ENCODE measurements at regions not wholly inside any gene's neighbourhood (a gene's known extent, or its start where the extent isn't known, plus 50 kb on each side); places are given as distances from the start of the nearest gene placed in this dataset.

- H3F3A ChIP-seq (ENCODE audit: insufficient read depth, low read depth) = no peaks in the 10 kb centered on the region
- BruUV-seq (replicated peaks) = no TSS peak
- H3K9me2 ChIP-seq (ENCODE audit: insufficient read depth) = no peaks in the 10 kb centered on the region
- CTCF ChIA-PET = no interaction called here
- POLR2A ChIA-PET (ENCODE audit: unreplicated experiment) = no interaction called here
- H3K27ac ChIP-seq = no peak overlapping the region
- no peaks in the 10 kb centered on the region for H3K27me3 ChIP-seq (ENCODE audit: insufficient read depth, low read depth)
- no peak for DNase-seq
- no peaks in the 10 kb centered on the region for H3K36me3 ChIP-seq (ENCODE audit: low read depth)
- H3K4me1 ChIP-seq (replicated peaks; ENCODE audit: insufficient read depth) = no peaks in the 10 kb centered on the region
- H3K4me3 ChIP-seq = no peak overlapping the region
- H3K79me2 ChIP-seq (ENCODE audit: low read depth) = no peaks in the 10 kb centered on the region
- H3K4me2 ChIP-seq = no peak overlapping the region
- TF ChIP-seq CTCF (conservative IDR thresholded peaks at IDR 0.05) = no peak
- no peak for TF ChIP-seq EZH2 (IDR thresholded peaks at IDR 0.05; ENCODE audit: low read depth)
- H4K20me1 ChIP-seq (ENCODE audit: insufficient read depth) = no peaks in the 10 kb centered on the region
- intact Hi-C loops (cut with micrococcal nuclease; ENCODE audit: unreplicated experiment) = no loop called here
- H2AFZ ChIP-seq = no peak overlapping the region
- H3K9me3 ChIP-seq (ENCODE audit: insufficient read depth, low read depth) = no peaks in the 10 kb centered on the region
These were observed 468.5 kb downstream of the PDGFC start for GRCh38 chr4:156503119-156503518.

- no peaks in the 10 kb centered on the region for H3K9me2 ChIP-seq (ENCODE audit: insufficient read depth)
- no peak overlapping the region for H3K27ac ChIP-seq
- no peaks in the 10 kb centered on the region for H3K27me3 ChIP-seq (ENCODE audit: insufficient read depth, low read depth)
- CTCF ChIA-PET = no interaction called here
- H3K9me3 ChIP-seq (ENCODE audit: insufficient read depth, low read depth) = no peaks in the 10 kb centered on the region
- H3K36me3 ChIP-seq (ENCODE audit: low read depth) = no peaks in the 10 kb centered on the region
- intact Hi-C loops (cut with micrococcal nuclease; ENCODE audit: unreplicated experiment) = no loop called here
- BruUV-seq (replicated peaks) = no TSS peak
- no peak for DNase-seq
- H3K4me3 ChIP-seq = no peak overlapping the region
- H2AFZ ChIP-seq = no peak overlapping the region
- no peaks in the 10 kb centered on the region for H3K79me2 ChIP-seq (ENCODE audit: low read depth)
- H3K4me1 ChIP-seq (replicated peaks; ENCODE audit: insufficient read depth) = no peaks in the 10 kb centered on the region
- no peak overlapping the region for H3K4me2 ChIP-seq
- POLR2A ChIA-PET (ENCODE audit: unreplicated experiment) = no interaction called here
- no peaks in the 10 kb centered on the region for H4K20me1 ChIP-seq (ENCODE audit: insufficient read depth)
- H3F3A ChIP-seq (ENCODE audit: insufficient read depth, low read depth) = no peaks in the 10 kb centered on the region
- TF ChIP-seq CTCF (conservative IDR thresholded peaks at IDR 0.05) (no peak), EZH2 (IDR thresholded peaks at IDR 0.05; ENCODE audit: low read depth) (no peak)
These were observed 469.6 kb downstream of the PDGFC start for GRCh38 chr4:156501962-156502361.

GRCh38 chr4:156499684-156500083, 471.9 kb downstream of the PDGFC start:
- ChIA-PET CTCF (no interaction called here), POLR2A (ENCODE audit: unreplicated experiment) (no interaction called here)
- H2AFZ ChIP-seq = no peak overlapping the region
- TF ChIP-seq CTCF (conservative IDR thresholded peaks at IDR 0.05) (no peak), EZH2 (IDR thresholded peaks at IDR 0.05; ENCODE audit: low read depth) (no peak)
- DNase-seq = no peak
- H3K36me3 ChIP-seq (ENCODE audit: low read depth) = no peaks in the 10 kb centered on the region
- no peaks in the 10 kb centered on the region for H3K9me3 ChIP-seq (ENCODE audit: insufficient read depth, low read depth)
- no peak overlapping the region for H3K27ac ChIP-seq
- H3K4me2 ChIP-seq = no peak overlapping the region
- no peaks in the 10 kb centered on the region for H3K9me2 ChIP-seq (ENCODE audit: insufficient read depth)
- 0 out of 2 replicates have a peak, but pooled peaks cover 8% of the 10 kb centered on the region for H3K4me1 ChIP-seq (replicated peaks; ENCODE audit: insufficient read depth)
- intact Hi-C loops (cut with micrococcal nuclease; ENCODE audit: unreplicated experiment) = no loop called here
- H3F3A ChIP-seq (ENCODE audit: insufficient read depth, low read depth) = no peaks in the 10 kb centered on the region
- H3K4me3 ChIP-seq = no peak overlapping the region
- no peaks in the 10 kb centered on the region for H3K27me3 ChIP-seq (ENCODE audit: insufficient read depth, low read depth)
- BruUV-seq (replicated peaks) = no TSS peak
- H4K20me1 ChIP-seq (ENCODE audit: insufficient read depth) = no peaks in the 10 kb centered on the region
- no peaks in the 10 kb centered on the region for H3K79me2 ChIP-seq (ENCODE audit: low read depth)
